ENCODE measurements at regions not wholly inside any gene's neighbourhood (a gene's known extent, or its start where the extent isn't known, plus 50 kb on each side); places are given as distances from the start of the nearest gene placed in this dataset.

GRCh38 chr3:180743813-180744590 lies 64.7 kb upstream of the CCDC39 start:
- no peaks in the 10 kb centered on the region for H3K4me1 ChIP-seq
- TF ChIP-seq CTCF (IDR thresholded peaks at IDR 0.05), result no peak
- H3K4me3 ChIP-seq, result no peak overlapping the region
- no peaks in the 10 kb centered on the region for H3K27me3 ChIP-seq
- H3K27ac ChIP-seq, result no peak overlapping the region
- intact Hi-C loops (cut with DNase I; ENCODE audit: low total_unique reads), result no loop called here
- H3K9me3 ChIP-seq, result no peaks in the 10 kb centered on the region
- no peak for DNase-seq
- H3K36me3 ChIP-seq, result no peaks in the 10 kb centered on the region

GRCh38 chr3:180747805-180748361 lies 68.6 kb upstream of the CCDC39 start:
- no peaks in the 10 kb centered on the region for H3K36me3 ChIP-seq
- H3K27me3 ChIP-seq, result no peaks in the 10 kb centered on the region
- no peaks in the 10 kb centered on the region for H3K9me3 ChIP-seq
- H3K4me3 ChIP-seq, result no peak overlapping the region
- intact Hi-C loops (cut with DNase I; ENCODE audit: low total_unique reads), result no loop called here
- TF ChIP-seq CTCF (IDR thresholded peaks at IDR 0.05), result no peak
- no peak for DNase-seq
- no peaks in the 10 kb centered on the region for H3K4me1 ChIP-seq
- no peak overlapping the region for H3K27ac ChIP-seq

GRCh38 chr3:180749322-180749721 lies 70.0 kb upstream of the CCDC39 start:
- no peaks in the 10 kb centered on the region for H3K27me3 ChIP-seq

GRCh38 chr3:180749796-180750195 lies 70.5 kb upstream of the CCDC39 start:
- TF ChIP-seq CTCF (IDR thresholded peaks at IDR 0.05), result no peak
- no peaks in the 10 kb centered on the region for H3K9me3 ChIP-seq
- DNase-seq, result no peak
- intact Hi-C loops (cut with DNase I; ENCODE audit: low total_unique reads), result no loop called here
- no peak overlapping the region for H3K27ac ChIP-seq
- H3K4me3 ChIP-seq, result no peak overlapping the region
- no peaks in the 10 kb centered on the region for H3K27me3 ChIP-seq
- H3K4me1 ChIP-seq, result no peaks in the 10 kb centered on the region
- H3K36me3 ChIP-seq, result no peaks in the 10 kb centered on the region

More at GRCh38 chr3:180749322-180749721, 70.0 kb upstream of the CCDC39 start:
- H3K4me1 ChIP-seq, result no peaks in the 10 kb centered on the region
- intact Hi-C loops (cut with DNase I; ENCODE audit: low total_unique reads), result no loop called here
- H3K4me3 ChIP-seq, result no peak overlapping the region
- TF ChIP-seq CTCF (IDR thresholded peaks at IDR 0.05), result no peak
- no peaks in the 10 kb centered on the region for H3K9me3 ChIP-seq
- H3K27ac ChIP-seq, result no peak overlapping the region
- no peaks in the 10 kb centered on the region for H3K36me3 ChIP-seq
- no peak for DNase-seq

- H3K4me1 ChIP-seq, result no peaks in the 10 kb centered on the region
- TF ChIP-seq CTCF (IDR thresholded peaks at IDR 0.05), result no peak
- DNase-seq, result no peak
- H3K27me3 ChIP-seq, result no peaks in the 10 kb centered on the region
- H3K27ac ChIP-seq, result no peak overlapping the region
- H3K9me3 ChIP-seq, result no peaks in the 10 kb centered on the region
- intact Hi-C loops (cut with DNase I; ENCODE audit: low total_unique reads), result no loop called here
- H3K4me3 ChIP-seq, result no peak overlapping the region
- no peaks in the 10 kb centered on the region for H3K36me3 ChIP-seq
Observed at GRCh38 chr3:180755556-180755955, 76.3 kb upstream of the CCDC39 start.

Measured in tibial artery (tissue), 4 donors.